ENCODE measurements at regions not wholly inside any gene's neighbourhood (a gene's known extent, or its start where the extent isn't known, plus 50 kb on each side); places are given as distances from the start of the nearest gene placed in this dataset.
"Not testable (repeated sequence)": the region's sequence is repeated elsewhere in the genome, so short reads cannot be mapped to it uniquely, and the experiment has no call there.

- no peak for DNase-seq (ENCODE audit: low spot score)
- no peak for ATAC-seq
These were observed 52.5 kb downstream of the RHOB start for GRCh38 chr2:20499387-20499786.

DNA sequence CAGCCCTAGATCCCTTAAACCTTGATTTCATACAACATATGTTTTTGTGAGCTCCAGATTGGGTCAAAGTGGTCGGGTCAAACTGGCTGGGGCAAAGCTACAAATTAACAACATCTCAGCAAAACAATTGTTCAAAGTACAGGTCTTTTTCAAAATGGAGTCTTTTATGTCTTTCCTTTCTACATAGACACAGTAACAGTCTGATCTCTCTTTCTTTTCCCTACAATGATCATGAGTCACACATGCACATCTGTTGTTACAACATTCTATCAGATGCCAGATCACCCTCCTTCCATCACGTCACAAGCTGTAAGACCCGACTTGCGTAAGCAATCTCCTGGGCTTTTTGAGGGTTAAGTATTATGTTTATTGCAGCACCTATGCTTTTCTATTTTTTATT is 55.1 kb downstream of the RHOB start:
- ATAC-seq, result no peak

GRCh38 chr2:20502496-20502895 is 55.6 kb downstream of the RHOB start:
- not testable (repeated sequence) for DNase-seq (ENCODE audit: low spot score); ATAC-seq

More for the DNA sequence above, 55.1 kb downstream of the RHOB start:
- DNase-seq (ENCODE audit: low spot score), result no peak

GRCh38 chr2:20504174-20504573 is 57.3 kb downstream of the RHOB start:
- ATAC-seq, result no peak
- no peak for DNase-seq (ENCODE audit: low spot score)

- peak; percentile 62 for ATAC-seq
- DNase-seq (ENCODE audit: low spot score), result no peak
These were observed 59.4 kb downstream of the RHOB start for GRCh38 chr2:20506201-20506685.

GRCh38 chr2:20507166-20507692 is 60.4 kb downstream of the RHOB start:
- no peak for DNase-seq (ENCODE audit: low spot score)
- ATAC-seq, result no peak

GRCh38 chr2:20507711-20508110 is 60.8 kb downstream of the RHOB start:
- ATAC-seq, result no peak
- no peak for DNase-seq (ENCODE audit: low spot score)

GRCh38 chr2:20509301-20509769 is 62.5 kb downstream of the RHOB start:
- no peak for DNase-seq (ENCODE audit: low spot score)
- ATAC-seq, result no peak

- DNase-seq (ENCODE audit: low spot score) (no peak), ATAC-seq (no peak)
These were observed 63.1 kb downstream of the RHOB start for GRCh38 chr2:20509770-20510490.

DNA sequence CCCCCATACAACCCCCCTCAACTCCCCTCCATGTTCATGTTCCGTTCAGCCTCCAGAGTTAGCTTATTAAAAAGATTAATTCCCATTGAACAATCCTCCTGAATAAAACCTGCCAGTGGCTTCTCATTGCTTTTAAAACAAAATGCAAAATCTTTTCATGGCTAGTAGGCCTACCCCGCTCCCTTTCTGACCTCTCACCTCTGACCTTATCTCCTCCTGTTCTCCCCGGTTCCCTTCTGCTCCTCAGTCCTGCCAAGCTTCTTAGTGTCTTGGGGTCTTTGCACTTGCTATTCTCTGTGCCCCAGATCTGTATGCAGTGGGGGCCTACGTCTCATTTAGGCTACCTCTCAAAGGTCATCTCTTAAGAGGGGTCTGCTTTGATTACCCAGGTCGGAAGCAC is 64.3 kb downstream of the RHOB start:
- ATAC-seq, result no peak
- DNase-seq (ENCODE audit: low spot score), result no peak

DNA sequence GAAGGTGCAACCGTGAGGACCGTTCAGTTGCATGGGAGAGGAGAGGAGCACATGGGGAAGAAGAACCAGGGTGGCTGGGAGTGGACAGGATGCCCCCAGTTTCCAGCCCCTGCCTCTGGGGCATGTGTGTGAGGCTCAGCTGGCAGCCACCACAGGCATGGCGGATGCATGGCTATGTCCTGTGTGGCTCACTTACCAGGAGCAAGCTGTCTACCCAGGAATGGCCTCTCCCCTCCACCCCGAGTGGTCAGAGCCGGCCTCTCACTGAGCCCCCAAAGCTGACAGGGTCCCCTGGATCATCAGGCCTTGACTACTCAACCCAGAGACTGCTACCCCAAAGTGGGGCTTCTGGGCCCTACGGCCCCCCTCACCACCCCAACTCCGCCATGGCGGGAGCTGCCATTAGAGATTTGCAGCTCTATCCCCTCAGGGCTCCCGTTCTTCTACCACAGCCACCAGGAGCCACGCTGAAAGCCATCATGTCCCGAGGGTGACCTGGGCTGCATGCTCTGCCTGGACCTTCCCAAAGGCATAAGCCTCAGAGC is 65.3 kb downstream of the RHOB start:
- ATAC-seq, result no peak
- DNase-seq (ENCODE audit: low spot score), result no peak

GRCh38 chr2:20513946-20514345 is 67.1 kb downstream of the RHOB start:
- ATAC-seq, result no peak
- DNase-seq (ENCODE audit: low spot score), result no peak

DNA sequence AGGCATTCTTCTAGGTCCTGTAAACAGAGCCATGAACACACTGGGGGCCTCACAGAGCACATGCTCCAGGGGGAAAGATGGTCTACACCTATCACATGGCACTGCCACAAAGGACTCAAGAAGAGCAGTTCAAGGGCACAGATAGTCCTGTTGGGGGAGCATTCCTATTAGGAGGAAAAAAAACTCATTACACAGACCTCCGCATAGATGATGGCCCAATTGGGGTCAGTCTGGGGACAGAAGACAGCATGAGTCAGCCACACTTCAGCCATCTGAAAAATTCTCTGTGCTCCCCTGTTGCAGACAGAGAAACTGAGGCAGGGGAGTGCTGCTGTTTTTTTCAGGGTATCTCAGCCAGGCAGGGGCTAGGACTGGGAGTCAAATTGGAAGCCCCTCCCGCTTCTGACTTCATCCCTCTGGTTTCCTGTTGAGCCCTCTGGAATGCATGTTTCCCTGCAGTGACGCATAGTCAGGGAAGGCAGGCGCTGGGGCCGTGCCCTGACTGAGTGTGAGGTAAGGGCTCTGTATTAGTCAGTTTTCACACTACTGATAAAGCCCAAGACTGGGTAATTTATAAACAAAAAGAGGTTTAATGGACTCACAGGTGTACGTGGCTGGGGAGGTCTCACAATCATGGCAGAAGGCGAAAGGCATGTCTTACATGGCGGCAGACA is 67.9 kb downstream of the RHOB start:
- no peak for ATAC-seq
- DNase-seq (ENCODE audit: low spot score), result no peak

- ATAC-seq, result no peak
- DNase-seq (ENCODE audit: low spot score), result no peak
These were observed 68.7 kb downstream of the RHOB start for GRCh38 chr2:20515290-20516220.

DNA sequence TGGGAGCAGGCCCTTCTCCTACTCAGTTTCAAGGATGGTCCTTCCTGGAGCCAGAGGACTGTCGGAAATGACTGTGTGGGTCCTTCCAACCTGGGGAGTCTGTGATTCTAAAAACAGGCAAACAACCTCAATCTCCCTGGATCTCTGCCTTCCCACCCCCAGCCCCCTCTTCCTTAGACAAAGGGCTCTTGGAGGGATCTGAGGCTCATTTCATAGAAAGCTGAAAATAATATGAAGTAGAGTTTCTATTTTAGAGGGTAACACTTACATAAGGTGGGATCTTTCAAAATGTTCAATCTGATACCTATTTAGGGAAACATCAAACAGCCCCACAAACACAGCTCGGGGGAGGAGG is 69.4 kb downstream of the RHOB start:
- no peak for DNase-seq (ENCODE audit: low spot score)
- ATAC-seq, result no peak

DNA sequence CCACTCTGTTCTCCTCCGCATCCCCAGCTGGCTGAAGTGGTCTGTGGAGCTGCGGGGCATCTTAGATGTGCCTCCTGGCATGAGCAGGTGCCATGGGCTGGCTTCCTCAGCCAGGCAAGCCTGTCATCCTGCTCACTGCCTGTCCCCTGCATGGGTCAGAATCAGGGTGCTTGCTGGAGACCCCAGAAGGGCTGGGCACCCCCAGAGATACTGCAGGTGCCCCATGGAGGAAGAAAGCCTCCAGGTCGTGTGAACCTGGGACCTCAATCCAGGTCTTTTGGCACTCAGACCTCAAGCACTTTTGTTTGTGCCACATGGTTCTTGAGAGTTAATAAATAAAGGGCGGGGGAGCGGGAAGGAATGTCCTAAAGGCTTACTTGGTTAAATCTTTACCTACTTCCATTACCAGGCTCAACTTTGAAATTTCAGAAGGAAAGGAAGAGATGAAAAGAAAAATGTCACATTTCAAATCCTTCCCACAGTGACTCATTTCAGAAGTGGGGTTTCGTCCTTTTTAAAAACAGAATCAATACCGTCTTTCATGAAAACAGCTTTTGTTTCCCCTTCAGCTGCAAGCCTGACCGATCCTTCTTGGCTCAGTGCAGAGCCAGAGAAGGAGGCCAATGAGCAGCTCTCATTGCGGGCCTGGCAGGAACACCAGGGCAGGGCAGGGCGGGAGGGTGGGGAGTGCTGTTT is 69.9 kb downstream of the RHOB start:
- ATAC-seq, result no peak
- no peak for DNase-seq (ENCODE audit: low spot score)

- no peak for ATAC-seq
- DNase-seq (ENCODE audit: low spot score), result no peak
These were observed 72.4 kb downstream of the RHOB start for GRCh38 chr2:20519309-20519708.

DNA sequence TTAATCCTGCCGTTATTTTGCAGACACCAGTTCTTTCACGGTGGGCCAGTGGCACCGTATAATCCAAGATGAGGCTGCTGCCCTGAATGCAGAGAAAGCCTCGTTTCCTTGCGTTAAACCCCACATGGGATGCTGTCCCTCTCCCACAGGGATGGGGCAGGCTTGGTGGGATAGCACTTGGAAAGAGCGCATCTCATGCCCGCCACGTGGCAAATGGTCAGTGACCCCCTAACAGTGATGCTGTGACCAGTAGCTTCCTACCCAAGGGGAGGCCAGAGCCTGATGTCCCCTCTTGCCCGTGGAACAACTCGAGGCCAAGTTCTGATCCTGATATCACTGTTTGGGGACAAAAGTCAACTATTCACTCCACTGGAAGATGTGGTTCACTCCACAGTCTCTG is 73.3 kb downstream of the RHOB start:
- DNase-seq (ENCODE audit: low spot score) (no peak), ATAC-seq (no peak)

DNA sequence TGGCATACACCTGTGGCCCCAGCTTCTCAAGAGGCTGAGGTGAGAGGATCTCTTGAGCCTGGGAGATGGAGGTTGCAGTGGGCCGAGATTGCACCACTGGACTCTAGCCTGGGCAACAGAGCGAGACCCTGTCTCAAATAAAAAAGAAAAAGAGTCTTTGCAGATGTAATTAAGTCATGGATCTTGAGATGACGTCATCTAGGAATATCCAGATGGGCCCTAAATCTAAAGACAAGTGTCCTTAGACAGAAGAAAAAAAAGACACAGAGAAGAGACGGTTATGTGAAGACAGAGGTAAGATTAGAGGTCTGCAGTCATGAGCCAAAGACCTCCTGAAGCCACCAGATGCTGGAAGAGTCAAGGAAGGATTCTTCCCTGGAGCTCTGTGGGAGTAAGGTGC is 74.3 kb downstream of the RHOB start:
- no peak for ATAC-seq
- DNase-seq (ENCODE audit: low spot score), result no peak

- ATAC-seq (no peak), DNase-seq (ENCODE audit: low spot score) (no peak)
These were observed 74.9 kb downstream of the RHOB start for GRCh38 chr2:20521682-20522189.

Data from left lobe of liver (tissue), 2 donors.